Stimulated activated CD8-positive, alpha-beta memory T cell treated with anti-CD3 and anti-CD28 coated beads, Interleukin-4, amount 100 ng/mL, for 48 hours (primary cell): ENCODE measurements at regions not wholly inside any gene's neighbourhood (a gene's known extent, or its start where the extent isn't known, plus 50 kb on each side); places are given as distances from the start of the nearest gene placed in this dataset.
A peak's percentile ranks its signal among the peaks of the same experiment; 100 is the strongest.

ENCODE experiments used
- DNase-seq: peaks from one replicate; pipeline ENCODE4 v3.0.0-alpha.2; 2020

DNA sequence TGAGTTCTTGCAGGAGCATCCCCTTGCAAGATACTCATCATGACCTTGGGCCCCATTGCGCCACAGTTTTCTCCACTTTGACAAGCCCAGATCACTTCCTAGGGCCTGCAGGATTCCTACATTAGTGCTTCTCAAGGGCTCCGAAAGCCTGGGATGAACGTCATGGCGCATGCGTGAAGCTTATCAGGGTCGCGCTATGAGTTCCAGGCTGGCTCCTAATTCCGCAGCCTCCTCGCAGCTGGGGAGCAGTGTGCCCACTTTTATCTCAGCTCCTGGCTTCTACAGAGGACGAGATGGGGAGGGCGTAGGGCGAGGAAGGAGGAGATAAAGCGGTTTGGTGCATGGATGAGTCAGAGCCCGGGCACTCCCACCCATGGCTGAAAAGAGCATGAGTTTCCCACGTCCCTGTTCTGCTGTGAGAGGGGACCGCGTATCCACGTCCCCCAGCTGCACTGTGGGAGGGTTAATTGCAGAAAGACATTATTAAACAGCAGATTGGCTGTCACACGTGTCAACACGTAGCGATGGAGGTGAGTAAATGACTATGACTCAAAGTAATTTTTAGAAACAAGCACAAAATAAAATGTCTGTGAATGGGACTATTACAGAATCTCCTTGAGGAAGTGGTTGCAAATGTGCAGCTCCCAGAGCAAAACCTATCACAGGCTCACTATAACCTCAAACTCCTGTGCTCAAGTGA, 72.9 kb upstream of the DSP start:
- DNase-seq, result peak; percentile 32

DNA sequence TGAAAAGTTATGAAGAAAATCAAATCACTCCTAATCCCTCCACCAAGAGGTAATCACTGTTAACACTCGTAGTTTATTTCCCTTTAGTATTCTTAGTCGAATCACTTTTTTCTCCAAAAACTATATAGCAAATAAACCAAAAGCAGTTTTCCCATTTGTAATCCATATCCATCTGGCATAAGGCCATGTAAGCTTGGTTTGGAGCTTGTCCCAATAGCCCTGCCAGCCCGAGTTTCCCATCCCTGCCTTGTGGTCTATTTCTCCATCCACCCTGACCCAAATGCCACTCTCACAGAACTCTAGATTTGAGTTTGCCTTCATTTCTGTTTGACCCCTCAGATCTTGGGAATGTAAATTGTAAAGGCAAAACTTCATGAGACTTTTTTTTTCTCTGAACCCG, 71.8 kb upstream of the DSP start:
- no peak for DNase-seq

GRCh38 chr6:7471171-7471570, 70.3 kb upstream of the DSP start:
- no peak for DNase-seq

- no peak for DNase-seq
Observed at GRCh38 chr6:7473805-7474719, 67.4 kb upstream of the DSP start.

- DNase-seq, result no peak
Observed at GRCh38 chr6:7475081-7475480, 66.4 kb upstream of the DSP start.

GRCh38 chr6:7479801-7480266, 61.6 kb upstream of the DSP start:
- no peak for DNase-seq

DNA sequence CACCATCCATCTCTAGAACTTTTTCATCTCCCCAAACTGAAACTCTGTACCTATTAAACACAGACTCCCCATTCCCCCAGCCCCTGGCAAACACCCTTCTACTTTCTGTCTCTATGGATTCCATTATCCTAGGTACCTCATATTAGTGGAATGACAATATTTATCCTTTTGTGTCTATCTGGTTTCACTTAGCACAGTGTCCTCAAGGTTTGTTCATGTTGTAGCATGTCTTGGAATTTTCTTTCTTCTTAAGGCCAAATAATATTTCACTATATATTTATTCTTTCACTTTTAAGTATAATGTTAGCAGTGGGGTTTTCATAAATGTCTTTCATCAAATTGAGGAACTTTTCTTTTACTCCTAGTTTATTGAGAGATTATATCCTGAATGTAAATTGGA, 56.8 kb upstream of the DSP start:
- no peak for DNase-seq

GRCh38 chr6:7486951-7487350, 54.5 kb upstream of the DSP start:
- DNase-seq, result no peak

DNA sequence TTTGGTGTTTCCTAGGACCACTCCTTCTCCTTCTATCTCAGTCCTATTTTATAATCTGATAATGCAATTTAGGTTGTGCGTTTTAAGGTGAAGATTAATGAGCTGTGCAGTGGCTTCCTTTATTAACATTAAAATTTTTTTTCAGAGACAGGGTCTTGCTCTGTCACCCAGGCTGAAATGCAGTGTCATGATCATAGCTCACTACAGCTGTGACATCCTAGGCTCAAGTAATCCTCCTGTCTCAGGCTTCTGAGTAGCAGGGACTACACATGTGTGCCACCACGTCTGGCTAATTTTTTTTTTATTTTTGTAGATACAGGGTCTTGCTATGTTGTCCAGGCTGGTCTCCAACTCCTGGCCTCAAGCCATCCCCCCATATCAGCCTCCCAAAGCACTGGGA, 53.0 kb upstream of the DSP start:
- DNase-seq, result no peak

- no peak for DNase-seq
Observed at GRCh38 chr6:7489376-7489775, 52.1 kb upstream of the DSP start.
